Neural cell (in vitro differentiated cells): ENCODE measurements at regions not wholly inside any gene's neighbourhood (a gene's known extent, or its start where the extent isn't known, plus 50 kb on each side); places are given as distances from the start of the nearest gene placed in this dataset.

Experiments used
- CTCF ChIP-seq: fragments of 450-650 bp; IDR thresholded peaks from 2 replicates; pipeline ENCODE4 v1.5.1; 2014; ENCODE audit warnings: antibody characterized with exemption, mild to moderate bottlenecking, moderate library complexity; ENCODE audit not compliant: poor library complexity, severe bottlenecking
- EP300 ChIP-seq: fragments of 450-650 bp; conservative IDR thresholded peaks from 2 replicates; pipeline ENCODE4 v1.6.1; 2014; ENCODE audit warnings: antibody characterized with exemption, mild to moderate bottlenecking, moderate library complexity; ENCODE audit not compliant: poor library complexity, severe bottlenecking
- EZH2 ChIP-seq: fragments of 200-600, 300-800 bp; shearing (Covaris generic), sonication (generic); IDR thresholded peaks from 2 replicates; pipeline ENCODE4 v1.6.1; 2014; ENCODE audit warnings: antibody characterized with exemption, low read length, borderline replicate concordance, mild to moderate bottlenecking; ENCODE audit not compliant: insufficient read depth, poor library complexity, severe bottlenecking
- POLR2AphosphoS5 ChIP-seq: IDR thresholded peaks from 2 replicates; pipeline ENCODE4 v1.6.1; 2012
- TAF1 ChIP-seq: IDR thresholded peaks from 2 replicates; pipeline ENCODE4 v1.6.1; 2012; ENCODE audit warnings: low read depth

- TF ChIP-seq CTCF (no peak), POLR2AphosphoS5 (no peak), TAF1 (no peak), EZH2 (no peak), EP300 (no peak)
Measured at GRCh38 chr4:20423420-20423819, 171.7 kb downstream of the SLIT2 start.
